Gastrocnemius medialis (tissue), 4 donors: ENCODE measurements at regions not wholly inside any gene's neighbourhood (a gene's known extent, or its start where the extent isn't known, plus 50 kb on each side); places are given as distances from the start of the nearest gene placed in this dataset.

ENCODE experiments used
- ATAC-seq, 2 donors: fragments of 150-250 bp; one replicate each; pipeline ENCODE4 v1.9.1; 2016
- DNase-seq, 2 donors: peaks; one replicate each; pipeline ENCODE4 v3.0.0-alpha.2; 2019
- H3K27ac ChIP-seq, 4 donors: fragments of 200-600 bp; sonication (generic); 1 replicate in 1 of 4; 2 replicates in 3 of 4; pipeline ENCODE4 v1.5.1; 2016 to 2018; ENCODE audit warnings: mild to moderate bottlenecking in 2 of 4, moderate library complexity in 1 of 4
- H3K27me3 ChIP-seq, 3 donors: fragments of 200-600 bp; sonication (generic) in 2 of 3; 1 replicate in 1 of 3; 2 replicates in 2 of 3; pipeline versions ENCODE4 v1.5.1 to v1.6.0; 2016 to 2019; ENCODE audit warnings: mild to moderate bottlenecking in 1 of 3, moderate library complexity in 1 of 3
- H3K36me3 ChIP-seq, 2 donors: fragments of 200-600 bp; sonication (generic) in 1 of 2; one replicate each; pipeline ENCODE4 v1.5.1; 2017 to 2018
- H3K4me1 ChIP-seq, 2 donors: fragments of 200-600 bp; sonication (generic) in 1 of 2; one replicate each; pipeline ENCODE4 v1.5.1; 2016 to 2017; ENCODE audit warnings: mild to moderate bottlenecking in 2 of 2
- H3K4me3 ChIP-seq, 4 donors: fragments of 200-600 bp; sonication (generic) in 3 of 4; 1 replicate in 1 of 4; 2 replicates in 3 of 4; pipeline ENCODE4 v1.5.1; 2016 to 2019; ENCODE audit warnings: mild to moderate bottlenecking in 2 of 4
- H3K9me3 ChIP-seq, 3 donors: fragments of 200-600 bp; sonication (generic) in 2 of 3; 1 replicate in 1 of 3; 2 replicates in 2 of 3; pipeline ENCODE4 v1.5.1; 2016 to 2019
- POLR2A ChIP-seq, 2 donors: fragments of 450-650 bp; IDR thresholded peaks; one replicate each; pipeline ENCODE4 v1.6.1; 2017; ENCODE audit warnings: antibody characterized with exemption in 2 of 2, mild to moderate bottlenecking in 2 of 2, moderate library complexity in 2 of 2
- in situ Hi-C, 4 donors: fragments of 200-750 bp; cut with MboI; loops; one replicate each; pipeline versions ENCODE4 v1.15.0 to v1.8.0; 2017; ENCODE audit warnings: low sequenced_read_pairs in 4 of 4
- intact Hi-C: fragments of 100-400 bp; cut with DNase I; formaldehyde crosslinking; loops from one replicate; pipeline ENCODE4 v1.15.1; 2023; ENCODE audit warnings: low total_unique reads
- TF ChIP-seq, protein P1 (sequence below), 5 experiments: fragments of 450-650 bp in 3 of 5; fragments of 200-600 bp in 2 of 5; sonication (generic) in 2 of 5; IDR thresholded peaks in 4 of 5; conservative IDR thresholded peaks in 1 of 5; 1 replicate in 4 of 5; 2 replicates in 1 of 5; pipeline ENCODE4 v1.5.1; 2016 to 2019; ENCODE audit warnings: antibody characterized with exemption in 5 of 5, mild to moderate bottlenecking in 3 of 5, moderate library complexity in 3 of 5

- no peaks in the 10 kb centered on the region for H3K9me3 ChIP-seq
- TF ChIP-seq POLR2A (IDR thresholded peaks at IDR 0.05): no peak
- no peaks in the 10 kb centered on the region for H3K4me1 ChIP-seq
- H3K36me3 ChIP-seq: no peaks in the 10 kb centered on the region
- no peaks in the 10 kb centered on the region for H3K27me3 ChIP-seq
- H3K4me3 ChIP-seq: no peak overlapping the region
- no peak overlapping the region for H3K27ac ChIP-seq
- DNase-seq: no peak
- in situ Hi-C loops (no loop called here), intact Hi-C loops (no loop called here)
- ATAC-seq: no peak
Measured at GRCh38 chr2:57893347-57893746, 153.3 kb upstream of the VRK2 start.

DNA sequence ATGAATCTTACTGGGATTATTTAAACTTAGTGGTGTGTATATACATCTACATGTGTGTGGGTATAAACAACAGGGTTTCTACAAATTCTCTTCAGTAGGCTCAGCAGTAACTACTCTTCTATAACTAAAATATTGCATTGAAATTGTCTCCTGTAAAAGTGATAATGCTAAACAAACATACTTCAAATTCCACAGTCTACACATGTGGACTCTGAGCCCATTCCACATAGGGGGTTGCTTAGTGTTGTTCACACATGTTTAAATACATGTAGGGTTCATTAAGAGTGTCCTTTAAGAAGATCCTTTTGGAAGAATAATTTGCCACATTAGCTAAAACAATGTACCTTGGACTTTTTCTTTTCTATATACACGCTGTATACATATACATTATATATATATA is 152.8 kb upstream of the VRK2 start:
- in situ Hi-C loops: no loop called here
- H3K4me1 ChIP-seq: no peaks in the 10 kb centered on the region
- ATAC-seq: no peak
- no peak for DNase-seq
- H3K27me3 ChIP-seq: no peaks in the 10 kb centered on the region
- H3K36me3 ChIP-seq: no peaks in the 10 kb centered on the region
- no peak overlapping the region for H3K27ac ChIP-seq
- TF ChIP-seq POLR2A (IDR thresholded peaks at IDR 0.05): no peak
- TF ChIP-seq, protein P1, sequence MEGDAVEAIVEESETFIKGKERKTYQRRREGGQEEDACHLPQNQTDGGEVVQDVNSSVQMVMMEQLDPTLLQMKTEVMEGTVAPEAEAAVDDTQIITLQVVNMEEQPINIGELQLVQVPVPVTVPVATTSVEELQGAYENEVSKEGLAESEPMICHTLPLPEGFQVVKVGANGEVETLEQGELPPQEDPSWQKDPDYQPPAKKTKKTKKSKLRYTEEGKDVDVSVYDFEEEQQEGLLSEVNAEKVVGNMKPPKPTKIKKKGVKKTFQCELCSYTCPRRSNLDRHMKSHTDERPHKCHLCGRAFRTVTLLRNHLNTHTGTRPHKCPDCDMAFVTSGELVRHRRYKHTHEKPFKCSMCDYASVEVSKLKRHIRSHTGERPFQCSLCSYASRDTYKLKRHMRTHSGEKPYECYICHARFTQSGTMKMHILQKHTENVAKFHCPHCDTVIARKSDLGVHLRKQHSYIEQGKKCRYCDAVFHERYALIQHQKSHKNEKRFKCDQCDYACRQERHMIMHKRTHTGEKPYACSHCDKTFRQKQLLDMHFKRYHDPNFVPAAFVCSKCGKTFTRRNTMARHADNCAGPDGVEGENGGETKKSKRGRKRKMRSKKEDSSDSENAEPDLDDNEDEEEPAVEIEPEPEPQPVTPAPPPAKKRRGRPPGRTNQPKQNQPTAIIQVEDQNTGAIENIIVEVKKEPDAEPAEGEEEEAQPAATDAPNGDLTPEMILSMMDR (IDR thresholded peaks at IDR 0.05 in 4 of 5, conservative IDR thresholded peaks at IDR 0.05 in 1 of 5): no peak
- no peaks in the 10 kb centered on the region for H3K9me3 ChIP-seq
- H3K4me3 ChIP-seq: no peak overlapping the region
- intact Hi-C loops: no loop called here

DNA sequence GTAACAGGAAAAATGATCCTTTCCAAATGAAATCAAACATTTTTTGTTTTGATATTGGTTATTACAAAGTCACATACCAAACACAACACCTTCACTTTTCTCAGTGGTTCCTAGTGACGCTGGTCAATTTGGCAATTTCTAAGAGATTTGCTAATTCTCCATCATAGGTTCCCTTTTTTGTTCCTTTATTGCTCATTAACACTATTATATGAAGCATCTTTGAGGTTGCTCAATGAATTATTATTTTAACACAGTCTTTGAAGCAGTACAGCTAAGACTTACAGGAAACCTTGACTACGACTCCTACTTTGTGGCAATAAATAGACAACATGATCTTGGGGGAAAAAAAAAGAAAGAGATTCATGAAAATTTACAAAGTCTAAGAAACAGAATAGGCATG is 152.2 kb upstream of the VRK2 start:
- ATAC-seq (no peak), DNase-seq (no peak)
- H3K9me3 ChIP-seq: no peaks in the 10 kb centered on the region
- H3K27ac ChIP-seq: no peak overlapping the region
- H3K36me3 ChIP-seq: no peaks in the 10 kb centered on the region
- TF ChIP-seq, protein P1 (IDR thresholded peaks at IDR 0.05 in 4 of 5, conservative IDR thresholded peaks at IDR 0.05 in 1 of 5): no peak
- no peak for TF ChIP-seq POLR2A (IDR thresholded peaks at IDR 0.05)
- H3K27me3 ChIP-seq: no peaks in the 10 kb centered on the region
- no peaks in the 10 kb centered on the region for H3K4me1 ChIP-seq
- no peak overlapping the region for H3K4me3 ChIP-seq
- in situ Hi-C loops (no loop called here), intact Hi-C loops (no loop called here)

GRCh38 chr2:57897920-57898319 is 148.7 kb upstream of the VRK2 start:
- Histone ChIP-seq H3K9me3 (no peaks in the 10 kb centered on the region), H3K27ac (no peak overlapping the region), H3K36me3 (no peaks in the 10 kb centered on the region), H3K4me3 (no peak overlapping the region), H3K27me3 (no peaks in the 10 kb centered on the region), H3K4me1 (no peaks in the 10 kb centered on the region)
- in situ Hi-C loops: no loop called here
- intact Hi-C loops: no loop called here
- ATAC-seq (no peak), DNase-seq (no peak)
- TF ChIP-seq POLR2A (IDR thresholded peaks at IDR 0.05): no peak
- TF ChIP-seq, protein P1 (IDR thresholded peaks at IDR 0.05 in 4 of 5, conservative IDR thresholded peaks at IDR 0.05 in 1 of 5): no peak

DNA sequence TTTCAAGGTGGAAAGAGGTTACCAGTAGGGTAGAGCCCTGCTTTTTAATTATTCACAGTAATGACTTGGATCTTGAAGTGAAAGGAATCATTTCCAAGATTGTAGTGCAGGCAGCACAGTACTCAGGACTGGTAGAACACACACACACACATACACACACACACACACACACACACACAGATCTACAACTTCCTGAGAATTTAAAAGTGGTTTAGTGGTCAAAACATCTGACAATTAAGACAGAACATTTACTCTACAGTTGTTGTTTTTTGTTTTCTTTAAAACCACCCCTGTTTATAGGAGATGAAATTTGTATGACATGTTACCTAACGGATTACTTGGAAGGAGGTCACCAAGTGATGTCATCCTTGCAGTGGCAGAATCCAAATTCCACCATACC is 146.7 kb upstream of the VRK2 start:
- Histone ChIP-seq H3K4me1 (no peaks in the 10 kb centered on the region), H3K27me3 (no peaks in the 10 kb centered on the region), H3K4me3 (no peak overlapping the region), H3K27ac (no peak overlapping the region), H3K9me3 (no peaks in the 10 kb centered on the region), H3K36me3 (no peaks in the 10 kb centered on the region)
- in situ Hi-C loops: no loop called here
- ATAC-seq: no peak
- TF ChIP-seq, protein P1 (IDR thresholded peaks at IDR 0.05 in 4 of 5, conservative IDR thresholded peaks at IDR 0.05 in 1 of 5): no peak
- TF ChIP-seq POLR2A (IDR thresholded peaks at IDR 0.05): no peak
- no peak for DNase-seq
- intact Hi-C loops: no loop called here
